Endodermal cell (in vitro differentiated cells): ENCODE measurements at regions not wholly inside any gene's neighbourhood (a gene's known extent, or its start where the extent isn't known, plus 50 kb on each side); places are given as distances from the start of the nearest gene placed in this dataset.

Experiments
- DNase-seq: peaks from one replicate; pipeline ENCODE4 v3.0.0-alpha.2; 2017
- H3K27ac ChIP-seq: 2 replicates; pipeline ENCODE4 v1.5.1; 2013; ENCODE audit warnings: mild to moderate bottlenecking, low read depth, low read length, moderate library complexity
- H3K27me3 ChIP-seq: 2 replicates; pipeline ENCODE4 v1.6.1; 2013; ENCODE audit warnings: mild to moderate bottlenecking, low read length, moderate library complexity; ENCODE audit not compliant: insufficient read depth, control insufficient read depth, poor library complexity, severe bottlenecking
- H3K36me3 ChIP-seq: 2 replicates; pipeline ENCODE4 v1.7.0; 2013; ENCODE audit warnings: mild to moderate bottlenecking, low read length, moderate library complexity; ENCODE audit not compliant: control insufficient read depth, insufficient read depth
- H3K4me1 ChIP-seq: one replicate; pipeline ENCODE4 v1.7.0; 2013; ENCODE audit warnings: low read length; ENCODE audit not compliant: control insufficient read depth, insufficient read depth
- H3K4me3 ChIP-seq: 2 replicates; pipeline ENCODE4 v1.5.1; 2013; ENCODE audit warnings: mild to moderate bottlenecking, low read length, moderate library complexity
- H3K9ac ChIP-seq: 2 replicates; pipeline ENCODE4 v1.6.1; 2013; ENCODE audit warnings: mild to moderate bottlenecking, low read length, moderate library complexity; ENCODE audit not compliant: poor library complexity, severe bottlenecking; ENCODE audit errors: extremely low read depth
- H3K9me3 ChIP-seq: 2 replicates; pipeline ENCODE4 v1.6.1; 2013; ENCODE audit warnings: mild to moderate bottlenecking, low read length, moderate library complexity; ENCODE audit not compliant: control insufficient read depth
- H3K27ac Mint-ChIP-seq: 2 replicates; pipeline ENCODE4 v1.8.0; 2020; ENCODE audit warnings: mixed read lengths
- H3K27me3 Mint-ChIP-seq: 2 replicates; pipeline ENCODE4 v1.8.0; 2021; ENCODE audit warnings: mild to moderate bottlenecking, mixed read lengths; ENCODE audit not compliant: insufficient read depth
- H3K36me3 Mint-ChIP-seq: 2 replicates; pipeline ENCODE4 v1.8.0; 2020; ENCODE audit warnings: low read depth, mixed read lengths
- H3K4me1 Mint-ChIP-seq: 2 replicates; pipeline ENCODE4 v1.8.0; 2020; ENCODE audit warnings: mixed read lengths
- H3K4me3 Mint-ChIP-seq: 2 replicates; pipeline ENCODE4 v1.8.0; 2020; ENCODE audit warnings: mild to moderate bottlenecking, moderate library complexity, mixed read lengths
- H3K9me3 Mint-ChIP-seq: 2 replicates; pipeline ENCODE4 v1.8.0; 2020; ENCODE audit warnings: mild to moderate bottlenecking, mixed read lengths
- WGBS, 2 experiments: methylation state at CpG; one replicate each; pipeline versions ENCODE4 v1.1.5 to v1.1.7; 2013; ENCODE audit warnings: missing lambda C conversion rate in 2 of 2, mixed read lengths in 1 of 2; ENCODE audit not compliant: insufficient coverage in 1 of 2, insufficient read length in 1 of 2; 5-methylcytosine and 5-hydroxymethylcytosine counted together
- TF ChIP-seq, protein P1 (sequence below): fragments of 200-600 bp; sonication (generic); conservative IDR thresholded peaks from 2 replicates; pipeline ENCODE4 v1.5.0; 2021; ENCODE audit warnings: antibody characterized with exemption, mild to moderate bottlenecking

DNA sequence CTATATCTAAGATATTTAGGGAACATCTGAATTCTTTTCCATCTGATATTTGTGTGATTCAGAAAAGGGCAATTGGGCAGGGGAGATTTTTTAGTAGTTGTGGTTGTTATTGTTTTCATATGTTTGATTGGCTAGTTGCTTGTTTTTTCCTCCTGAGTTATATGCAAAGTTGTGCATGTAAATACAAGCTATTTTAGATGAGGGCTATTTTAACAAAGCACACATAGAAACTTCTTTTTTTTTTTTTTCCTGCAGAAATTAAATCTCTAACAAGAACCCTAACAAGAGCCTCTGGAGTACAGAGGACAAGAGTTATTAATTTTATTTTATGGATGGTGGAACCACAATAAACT is 559.1 kb downstream of the CETN3 start:
- TF ChIP-seq, protein P1, sequence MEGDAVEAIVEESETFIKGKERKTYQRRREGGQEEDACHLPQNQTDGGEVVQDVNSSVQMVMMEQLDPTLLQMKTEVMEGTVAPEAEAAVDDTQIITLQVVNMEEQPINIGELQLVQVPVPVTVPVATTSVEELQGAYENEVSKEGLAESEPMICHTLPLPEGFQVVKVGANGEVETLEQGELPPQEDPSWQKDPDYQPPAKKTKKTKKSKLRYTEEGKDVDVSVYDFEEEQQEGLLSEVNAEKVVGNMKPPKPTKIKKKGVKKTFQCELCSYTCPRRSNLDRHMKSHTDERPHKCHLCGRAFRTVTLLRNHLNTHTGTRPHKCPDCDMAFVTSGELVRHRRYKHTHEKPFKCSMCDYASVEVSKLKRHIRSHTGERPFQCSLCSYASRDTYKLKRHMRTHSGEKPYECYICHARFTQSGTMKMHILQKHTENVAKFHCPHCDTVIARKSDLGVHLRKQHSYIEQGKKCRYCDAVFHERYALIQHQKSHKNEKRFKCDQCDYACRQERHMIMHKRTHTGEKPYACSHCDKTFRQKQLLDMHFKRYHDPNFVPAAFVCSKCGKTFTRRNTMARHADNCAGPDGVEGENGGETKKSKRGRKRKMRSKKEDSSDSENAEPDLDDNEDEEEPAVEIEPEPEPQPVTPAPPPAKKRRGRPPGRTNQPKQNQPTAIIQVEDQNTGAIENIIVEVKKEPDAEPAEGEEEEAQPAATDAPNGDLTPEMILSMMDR, result no peak
- Histone ChIP-seq H3K4me1 (peaks cover 3% of the 10 kb centered on the region), H3K9me3 (no peaks in the 10 kb centered on the region), H3K27me3 (no peaks in the 10 kb centered on the region), H3K4me3 (no peak overlapping the region), H3K27ac (no peak overlapping the region), H3K36me3 (no peaks in the 10 kb centered on the region), H3K9ac (no peak overlapping the region)
- Mint-ChIP-seq H3K27me3 (no peaks in the 10 kb centered on the region), H3K36me3 (no peaks in the 10 kb centered on the region), H3K9me3 (no peaks in the 10 kb centered on the region), H3K4me1 (peaks cover 31% of the 10 kb centered on the region), H3K4me3 (no peak overlapping the region), H3K27ac (no peak overlapping the region)
- no peak for DNase-seq

DNA sequence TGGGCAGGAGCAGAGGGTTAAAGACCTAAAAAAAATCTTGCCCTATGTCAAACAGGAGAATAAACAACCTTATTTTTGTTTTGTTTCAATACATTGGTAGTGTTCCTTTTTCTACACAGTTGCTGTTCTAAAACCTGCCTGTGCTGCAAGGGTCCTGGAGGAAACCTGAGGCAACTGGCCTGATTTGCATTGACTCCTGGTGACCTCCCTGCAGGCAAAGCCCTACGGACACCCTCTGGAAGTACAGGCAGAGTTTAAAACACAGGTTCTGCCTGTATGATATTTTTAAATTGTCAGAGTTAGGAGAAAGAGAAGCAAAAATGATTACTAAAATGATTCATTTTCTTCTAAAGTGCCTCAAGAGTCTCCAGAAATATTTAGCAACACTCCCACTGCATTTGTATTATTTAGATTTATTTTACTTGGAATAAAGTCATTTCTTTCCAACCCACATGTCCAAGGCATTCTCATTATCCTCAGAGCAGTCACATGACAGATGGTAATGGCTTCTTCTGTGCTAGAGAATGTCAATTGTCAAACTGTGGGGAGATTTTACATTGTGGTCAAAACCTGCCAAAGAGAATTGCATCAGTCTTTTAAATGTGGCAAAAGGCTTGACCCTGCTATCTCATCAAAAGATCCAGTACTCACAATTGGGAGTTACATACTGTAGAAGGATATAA is 559.6 kb downstream of the CETN3 start:
- Histone ChIP-seq H3K27ac (no peak overlapping the region), H3K4me3 (no peak overlapping the region), H3K36me3 (no peaks in the 10 kb centered on the region), H3K9ac (no peak overlapping the region), H3K27me3 (no peaks in the 10 kb centered on the region), H3K4me1 (peaks cover 3% of the 10 kb centered on the region), H3K9me3 (no peaks in the 10 kb centered on the region)
- H3K36me3 Mint-ChIP-seq, result no peaks in the 10 kb centered on the region
- H3K4me1 Mint-ChIP-seq, result peaks cover 32% of the 10 kb centered on the region
- no peaks in the 10 kb centered on the region for H3K9me3 Mint-ChIP-seq
- H3K27ac Mint-ChIP-seq, result no peak overlapping the region
- 30 to 54% methylated on average over 1 of the region's 1 CpG for WGBS, 2 experiments
- H3K27me3 Mint-ChIP-seq, result no peaks in the 10 kb centered on the region
- TF ChIP-seq, protein P1, result peak; percentile 31
- peak; percentile 58 for DNase-seq
- no peak overlapping the region for H3K4me3 Mint-ChIP-seq

DNA sequence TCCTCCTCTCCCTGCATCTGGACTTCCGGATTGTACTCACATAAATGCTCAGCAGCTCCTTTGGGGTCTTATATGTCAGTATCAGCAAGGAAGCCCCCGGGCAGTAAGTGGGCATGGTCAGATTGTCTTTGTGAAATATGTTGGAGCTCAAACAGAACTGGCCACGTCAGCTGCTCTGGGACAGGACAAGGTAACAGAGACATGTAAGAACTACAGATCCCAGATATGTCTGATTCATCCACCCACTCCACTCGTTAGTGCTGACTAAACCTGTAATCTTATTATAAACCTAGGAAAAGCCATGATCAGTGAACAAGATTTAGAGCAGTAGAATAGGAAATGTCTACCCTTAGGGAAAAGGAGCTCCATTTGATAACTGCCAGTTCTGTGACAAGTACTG is 561.8 kb downstream of the CETN3 start:
- peaks cover 31% of the 10 kb centered on the region for H3K4me1 Mint-ChIP-seq
- Histone ChIP-seq H3K27ac (no peak overlapping the region), H3K4me3 (no peak overlapping the region), H3K36me3 (no peaks in the 10 kb centered on the region), H3K4me1 (peaks cover 3% of the 10 kb centered on the region), H3K27me3 (no peaks in the 10 kb centered on the region), H3K9ac (no peak overlapping the region), H3K9me3 (no peaks in the 10 kb centered on the region)
- H3K4me3 Mint-ChIP-seq, result no peak overlapping the region
- no peaks in the 10 kb centered on the region for H3K9me3 Mint-ChIP-seq
- no peaks in the 10 kb centered on the region for H3K36me3 Mint-ChIP-seq
- WGBS, 2 experiments, result 91 to 100% methylated on average over 3 to 4 of the region's 4 CpGs
- no peaks in the 10 kb centered on the region for H3K27me3 Mint-ChIP-seq
- DNase-seq, result no peak
- TF ChIP-seq, protein P1, result no peak
- H3K27ac Mint-ChIP-seq, result no peak overlapping the region
